GM12892 (cell line): ENCODE measurements at regions not wholly inside any gene's neighbourhood (a gene's known extent, or its start where the extent isn't known, plus 50 kb on each side); places are given as distances from the start of the nearest gene placed in this dataset.
"Not testable (repeated sequence)": the region's sequence is repeated elsewhere in the genome, so short reads cannot be mapped to it uniquely, and the experiment has no call there.

Experiments used
- DNase-seq: peaks from one replicate; pipeline ENCODE4 v3.0.0; 2011; ENCODE audit not compliant: insufficient read length
- FAIRE-seq: peaks from 2 replicates; lab custom pipeline; 2011; peaks lifted over from hg19 to GRCh38; lab: Jason Lieb, UNC
- POLR2A ChIP-seq: IDR thresholded peaks from 2 replicates; pipeline ENCODE4 v1.6.1; 2011; ENCODE audit warnings: low read depth, low read length, control low read depth
- POLR2AphosphoS5 ChIP-seq: IDR thresholded peaks from 2 replicates; pipeline ENCODE4 v1.6.1; 2011; ENCODE audit warnings: low read depth, low read length, control low read depth
- TAF1 ChIP-seq: IDR thresholded peaks from 2 replicates; pipeline ENCODE4 v1.6.1; 2011; ENCODE audit warnings: low read depth, mild to moderate bottlenecking, control low read depth, low read length, borderline replicate concordance

DNA sequence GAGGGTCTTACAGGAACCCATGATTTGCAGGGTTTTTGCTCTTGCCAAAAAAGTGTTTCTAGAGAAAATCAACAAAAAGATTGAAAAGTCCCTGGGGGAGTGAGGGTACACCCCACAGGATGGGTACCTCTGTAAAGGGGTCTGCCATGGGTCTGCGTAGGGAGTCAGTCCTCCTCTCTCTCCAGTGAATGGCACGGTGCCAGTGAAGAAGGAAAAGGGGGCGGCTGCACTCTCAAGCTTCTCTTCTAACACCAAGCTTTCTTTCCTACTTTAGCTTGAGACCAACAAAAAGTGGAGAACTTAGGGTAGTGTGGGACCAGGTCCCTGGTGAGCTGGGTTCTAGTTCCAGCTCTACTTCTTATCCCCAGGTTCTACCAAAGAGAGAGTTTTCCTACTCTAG lies 87.4 kb downstream of the GLUL start:
- no peak for DNase-seq
- FAIRE-seq = no peak
- TF ChIP-seq POLR2A (no peak), TAF1 (no peak), POLR2AphosphoS5 (no peak)

DNA sequence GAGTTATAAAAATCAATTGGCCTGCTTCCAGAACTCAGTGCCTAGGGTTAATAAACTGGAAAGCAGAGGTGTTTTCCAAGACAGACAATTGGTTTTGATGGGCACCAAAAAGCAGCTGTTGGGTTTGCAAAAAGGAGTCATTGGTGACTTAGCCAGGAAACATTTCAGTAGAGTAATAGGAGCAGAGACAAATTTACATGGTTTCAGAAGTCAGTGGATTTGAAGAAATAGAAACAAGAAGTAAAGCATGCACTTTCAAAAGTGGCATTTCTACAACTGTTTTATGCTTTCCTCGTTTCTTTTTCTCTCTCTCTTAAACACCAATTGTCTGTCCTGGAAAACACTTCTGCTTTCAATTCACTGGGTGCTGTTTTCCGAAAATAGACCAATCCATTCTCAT lies 87.8 kb downstream of the GLUL start:
- no peak for DNase-seq
- FAIRE-seq = peak; percentile 71
- TF ChIP-seq TAF1 = no peak
- TF ChIP-seq POLR2AphosphoS5 = no peak
- TF ChIP-seq POLR2A = no peak

GRCh38 chr1:182301467-182302198 lies 90.0 kb downstream of the GLUL start:
- no peak for TF ChIP-seq TAF1
- TF ChIP-seq POLR2AphosphoS5 = no peak
- no peak for TF ChIP-seq POLR2A
- DNase-seq (no peak), FAIRE-seq (no peak)

GRCh38 chr1:182301026-182301436 lies 90.6 kb downstream of the GLUL start:
- no peak for DNase-seq
- no peak for FAIRE-seq
- TF ChIP-seq POLR2AphosphoS5 (no peak), POLR2A (no peak), TAF1 (no peak)

GRCh38 chr1:182299728-182300616 lies 91.6 kb downstream of the GLUL start:
- TF ChIP-seq POLR2A = no peak
- no peak for TF ChIP-seq POLR2AphosphoS5
- TF ChIP-seq TAF1 = no peak
- DNase-seq = no peak
- no peak for FAIRE-seq

- not testable (repeated sequence) for DNase-seq, FAIRE-seq
Measured at GRCh38 chr1:182299054-182299727, 92.4 kb downstream of the GLUL start.

DNA sequence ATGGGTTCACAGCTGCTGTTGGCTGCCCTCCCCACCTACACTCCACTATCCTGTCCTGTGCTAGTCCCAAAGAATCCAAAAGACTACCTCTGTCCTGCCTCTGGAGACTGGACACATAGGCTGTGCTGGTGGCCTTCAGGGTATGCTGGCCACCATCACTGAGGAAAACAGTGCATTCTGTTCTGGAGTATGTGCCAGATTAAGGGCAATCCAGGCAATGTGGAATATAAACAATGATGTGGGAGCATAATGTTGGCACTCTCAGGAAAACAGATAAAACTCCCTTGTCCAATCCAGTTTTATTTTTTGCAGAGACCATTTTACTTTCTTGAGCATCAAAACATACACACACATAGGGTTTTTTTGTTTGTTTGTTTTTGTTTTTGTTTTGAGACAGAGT lies 94.3 kb downstream of the GLUL start:
- TF ChIP-seq POLR2AphosphoS5 = no peak
- TF ChIP-seq TAF1 = no peak
- TF ChIP-seq POLR2A = no peak
- DNase-seq (no peak), FAIRE-seq (no peak)

- no peak for DNase-seq
- TF ChIP-seq TAF1 (no peak), POLR2A (no peak), POLR2AphosphoS5 (no peak)
- FAIRE-seq = no peak
Measured at GRCh38 chr1:182295697-182296096, 95.9 kb downstream of the GLUL start.

GRCh38 chr1:182293119-182293589 lies 98.4 kb downstream of the GLUL start:
- no peak for TF ChIP-seq POLR2A
- no peak for TF ChIP-seq TAF1
- TF ChIP-seq POLR2AphosphoS5 = no peak
- FAIRE-seq (no peak), DNase-seq (no peak)

DNA sequence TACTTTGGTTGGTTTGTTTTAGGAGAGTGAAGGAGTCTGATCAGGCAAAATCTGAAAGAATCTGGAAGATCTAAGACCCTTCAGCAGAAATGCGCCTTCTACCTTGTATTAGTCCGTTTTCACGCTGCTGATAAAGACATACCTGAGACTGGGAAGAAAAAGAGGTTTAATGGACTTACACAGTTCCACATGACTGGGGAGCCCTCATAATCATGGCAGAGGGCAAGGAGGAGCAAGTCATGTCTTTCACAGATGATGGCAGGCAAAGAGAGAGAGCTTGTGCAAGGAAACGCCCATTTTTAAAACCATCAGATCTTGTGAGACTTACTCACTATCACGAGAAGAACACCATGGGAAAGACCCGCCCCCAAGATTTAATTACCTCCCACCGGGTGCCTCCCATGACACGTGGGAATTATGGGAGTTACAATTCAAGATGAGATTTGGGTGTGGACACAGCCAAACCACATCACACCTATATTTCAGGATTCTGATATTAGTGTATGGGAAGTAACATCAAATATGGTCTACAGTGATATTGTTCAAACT lies 99.3 kb downstream of the GLUL start:
- TF ChIP-seq POLR2A = no peak
- no peak for TF ChIP-seq POLR2AphosphoS5
- TF ChIP-seq TAF1 = no peak
- FAIRE-seq (no peak), DNase-seq (no peak)
